HG03378 (cell line): ENCODE measurements at regions not wholly inside any gene's neighbourhood (a gene's known extent, or its start where the extent isn't known, plus 50 kb on each side); places are given as distances from the start of the nearest gene placed in this dataset.
"Not testable (repeated sequence)": the region's sequence is repeated elsewhere in the genome, so short reads cannot be mapped to it uniquely, and the experiment has no call there.

ENCODE experiments used
- ATAC-seq: cut with Tn5 transposase; IDR thresholded peaks from one replicate; pipeline ENCODE4 v1.9.1; 2021; ENCODE audit warnings: mild to moderate bottlenecking, moderate library complexity; ENCODE audit not compliant: unreplicated experiment

DNA sequence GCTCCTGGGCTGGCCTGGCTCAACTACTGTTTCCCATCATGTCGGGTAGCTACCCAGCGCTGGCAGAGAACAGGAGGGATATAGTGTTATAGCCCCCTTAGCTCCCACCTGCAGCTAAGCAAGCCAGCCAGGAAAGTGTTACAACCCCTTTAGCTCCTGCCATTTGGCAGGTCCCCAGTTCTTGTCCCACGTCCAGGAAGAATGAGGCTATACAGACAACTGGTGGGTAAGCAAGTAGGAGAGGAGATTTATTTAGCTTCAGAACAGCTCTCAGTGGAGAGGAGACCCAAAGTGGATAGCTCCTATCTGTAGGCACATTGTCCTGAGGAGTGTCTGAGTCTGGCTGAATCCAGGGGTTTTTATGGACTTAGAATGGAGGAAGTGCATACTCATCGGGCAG is 741.1 kb upstream of the B3GALT2 start:
- no peak for ATAC-seq

DNA sequence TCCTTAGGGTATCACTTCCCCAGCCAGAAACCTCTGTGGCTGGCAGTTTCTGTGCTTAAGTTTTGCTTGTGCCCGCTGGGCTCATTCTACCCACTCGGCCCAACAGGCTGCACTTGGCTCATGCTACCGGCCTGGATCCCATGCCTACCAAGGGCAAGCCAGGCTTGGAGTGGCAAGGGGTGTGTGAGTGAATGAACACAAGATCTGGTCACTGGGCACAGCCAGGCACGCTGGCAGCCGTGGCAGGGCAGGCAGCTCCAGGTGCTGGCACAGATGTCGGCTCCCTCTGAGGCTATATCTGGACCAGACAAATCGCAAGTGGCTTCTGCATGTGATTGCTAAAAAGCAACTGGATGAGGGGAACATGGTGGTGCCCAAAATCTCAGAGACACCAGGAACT is 740.5 kb upstream of the B3GALT2 start:
- ATAC-seq, result no peak

DNA sequence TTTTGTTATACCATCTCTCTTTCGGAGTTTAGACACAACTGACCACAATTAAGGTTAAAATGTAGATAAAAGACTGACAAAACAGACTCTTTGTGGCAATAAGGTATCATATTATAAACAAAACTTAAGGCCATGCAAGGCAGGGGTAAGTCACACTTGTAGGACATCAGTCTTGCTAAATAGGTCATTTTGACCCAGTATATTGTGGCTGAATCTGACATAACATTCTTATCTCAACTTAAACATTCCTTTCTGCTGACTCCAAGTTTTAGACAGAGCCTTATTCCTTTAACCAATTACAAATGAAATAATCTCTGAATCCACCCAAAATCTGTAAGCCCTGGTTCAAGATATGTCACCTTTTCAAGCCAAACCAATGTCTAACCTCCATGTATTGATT is 733.4 kb upstream of the B3GALT2 start:
- no peak for ATAC-seq

DNA sequence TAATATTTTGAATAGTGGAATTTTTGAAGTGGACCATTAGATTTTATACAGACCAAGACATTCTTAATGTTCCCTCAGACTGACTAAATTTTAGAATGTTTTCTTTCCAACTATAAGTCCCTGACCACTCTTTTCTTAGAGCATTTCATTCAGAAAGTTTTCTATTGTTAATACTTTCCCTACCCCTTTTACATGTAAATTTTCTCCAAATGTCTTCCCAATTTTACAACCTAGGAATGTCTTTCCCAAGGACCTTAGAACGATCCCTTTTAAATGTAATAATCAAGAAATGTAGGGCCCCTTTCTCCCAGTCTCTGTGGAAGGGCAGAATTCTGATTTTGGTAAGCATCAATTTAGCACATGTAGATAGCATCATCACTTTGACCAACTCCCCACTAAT is 730.0 kb upstream of the B3GALT2 start:
- ATAC-seq, result no peak

DNA sequence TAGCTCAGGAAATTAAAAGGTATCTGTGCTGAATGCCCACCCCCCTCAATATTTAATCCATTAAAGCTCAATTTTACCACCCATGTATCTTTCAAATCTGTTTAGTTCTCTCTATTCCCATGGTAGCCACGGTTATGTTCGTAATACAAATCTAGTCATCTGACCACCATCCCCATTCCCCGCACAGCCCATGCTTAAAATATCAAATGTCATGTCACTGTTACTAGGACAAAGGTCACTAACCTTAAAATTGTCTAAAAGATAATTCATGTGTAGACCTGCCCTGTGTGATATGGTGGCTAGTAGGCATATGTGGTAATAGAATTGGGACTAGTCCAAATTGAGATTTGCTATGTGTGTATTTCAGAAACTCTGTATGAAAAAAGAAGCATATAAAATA is 728.5 kb upstream of the B3GALT2 start:
- ATAC-seq, result no peak

DNA sequence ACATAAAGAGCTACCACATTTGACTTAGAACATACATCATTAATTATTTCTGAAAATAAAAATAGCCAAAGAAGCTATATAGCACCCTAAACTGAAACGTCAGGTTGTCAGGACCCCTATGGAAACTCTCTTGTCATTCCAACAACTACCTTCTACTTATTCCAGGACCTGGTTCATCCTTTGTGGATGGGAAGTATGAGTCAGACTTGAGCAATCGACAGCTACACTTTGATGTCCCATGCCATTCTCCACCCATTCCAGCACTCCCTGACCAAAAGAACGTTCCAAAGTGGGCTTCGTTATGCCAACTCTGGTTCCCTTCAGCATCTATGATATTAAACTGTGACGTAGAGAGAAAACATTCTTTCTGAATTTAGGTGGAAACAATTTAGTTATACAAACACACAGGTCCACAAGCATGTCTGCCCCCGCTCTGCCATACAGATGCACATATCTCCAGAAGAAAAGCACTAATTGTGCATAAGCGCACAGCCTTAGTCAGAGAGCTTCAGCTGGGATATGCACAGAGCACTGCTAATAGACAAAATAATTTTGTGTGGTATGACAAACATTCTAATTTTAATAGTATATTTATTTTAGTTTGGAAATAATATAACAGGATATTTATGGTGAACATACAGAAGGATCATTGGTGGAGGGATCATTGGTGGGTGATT is 723.1 kb upstream of the B3GALT2 start:
- no peak for ATAC-seq

DNA sequence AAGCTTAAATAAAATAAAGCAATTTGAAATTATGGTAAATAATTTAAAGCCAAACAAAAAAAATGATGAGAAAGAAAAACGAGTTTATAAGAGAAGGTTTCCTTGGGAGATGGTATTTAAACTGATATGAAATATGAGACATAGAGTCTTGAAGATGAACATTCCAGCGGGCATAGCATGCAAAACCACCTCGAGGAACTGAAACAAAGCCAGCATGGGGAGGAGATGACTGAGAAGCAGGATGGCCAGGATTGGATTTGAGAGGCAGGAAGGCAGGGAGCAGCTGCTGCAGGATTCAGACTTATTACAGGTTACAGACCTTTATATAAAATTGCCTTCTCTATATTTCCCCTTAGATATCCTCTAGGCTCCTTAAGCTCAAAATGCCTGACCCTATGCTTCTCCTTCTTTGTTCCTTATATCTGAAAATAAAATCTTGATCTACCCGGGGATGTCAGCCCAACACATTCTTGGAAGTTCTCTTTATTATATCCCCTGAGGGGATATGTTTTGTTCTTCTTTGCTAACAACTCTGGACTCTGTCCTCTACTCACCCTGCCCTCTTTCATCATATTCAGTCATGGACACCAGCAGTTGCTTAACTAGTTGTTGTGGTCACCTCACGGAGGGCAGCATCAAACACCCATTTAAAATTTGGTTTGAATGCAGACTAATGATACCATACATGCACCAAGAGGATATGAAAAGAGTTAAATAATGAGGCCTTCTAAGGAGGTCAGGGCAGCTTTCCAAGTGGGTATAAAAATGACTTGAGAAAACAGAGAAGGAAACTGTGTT is 719.1 kb upstream of the B3GALT2 start:
- no peak for ATAC-seq

DNA sequence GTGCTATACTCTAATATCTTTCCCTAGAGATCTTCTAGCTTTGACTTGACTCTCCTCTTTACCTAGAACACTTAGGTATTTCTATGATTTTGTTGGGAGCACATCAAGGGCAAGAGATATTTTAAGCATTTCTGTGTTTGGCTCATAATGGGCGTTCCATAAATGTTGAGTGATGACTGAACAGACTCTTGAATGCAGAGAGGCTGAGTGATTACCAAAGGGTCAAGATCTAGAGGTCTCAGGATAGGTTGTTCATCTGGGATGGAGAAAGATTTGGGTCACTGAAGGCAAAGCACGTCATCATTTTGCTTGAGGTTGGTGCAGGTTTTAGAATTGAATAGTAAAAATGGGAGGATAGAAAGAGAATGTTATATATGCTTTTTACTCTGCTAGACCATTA is 705.4 kb upstream of the B3GALT2 start:
- no peak for ATAC-seq

DNA sequence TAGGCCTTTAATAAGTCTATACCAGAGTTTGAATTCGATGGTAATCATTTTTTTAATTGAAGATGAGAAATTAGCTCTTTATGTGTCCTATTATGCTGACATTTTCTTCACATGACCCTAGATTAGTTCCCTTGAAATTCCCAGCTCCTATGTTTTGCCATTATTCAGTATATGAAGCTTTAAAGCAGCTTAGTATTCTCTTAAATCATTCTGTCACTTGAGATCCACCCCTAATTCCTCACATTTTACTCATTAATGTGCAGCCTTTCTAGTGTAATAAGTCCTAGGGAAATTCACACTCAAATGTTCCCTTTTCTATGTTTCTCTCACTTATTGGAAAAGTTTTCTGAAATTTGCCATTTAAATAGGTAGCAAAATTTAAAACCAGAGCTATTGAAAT is 704.5 kb upstream of the B3GALT2 start:
- no peak for ATAC-seq

DNA sequence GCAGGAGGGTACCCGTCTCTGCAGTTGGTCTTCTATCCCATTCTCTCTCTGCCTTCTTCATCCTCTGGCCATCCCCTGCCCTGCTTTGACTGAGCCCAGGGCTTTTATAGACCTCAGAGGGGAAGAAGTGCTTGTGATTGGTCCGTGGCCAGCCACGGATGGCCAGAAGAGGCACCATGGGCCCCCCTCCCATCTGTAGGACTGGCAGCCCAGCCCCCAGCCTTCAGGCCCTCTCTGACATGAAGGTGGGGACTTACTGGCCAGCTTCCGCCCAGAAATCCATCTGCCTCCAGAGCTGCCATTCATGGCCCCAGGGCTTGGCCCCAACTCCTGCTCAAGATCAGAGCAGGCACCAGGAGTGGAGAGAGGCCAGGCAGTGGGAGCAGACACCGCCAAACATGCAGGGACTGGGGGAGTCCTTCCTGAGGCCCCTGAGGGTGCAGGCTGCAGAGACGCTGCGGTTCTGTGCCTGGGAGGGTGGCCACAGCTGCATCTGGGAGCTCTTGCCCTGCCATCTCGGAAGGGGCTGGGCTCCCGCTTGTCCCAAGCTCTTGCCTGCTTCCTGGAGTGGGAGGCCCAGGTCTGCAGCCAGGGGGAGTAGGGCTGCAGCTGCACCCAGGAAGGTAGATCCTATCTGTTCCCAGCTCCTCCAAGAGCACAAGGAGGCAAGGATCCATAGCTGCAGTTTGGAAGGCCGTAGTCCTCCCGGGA is 698.6 kb upstream of the B3GALT2 start:
- ATAC-seq, result no peak

DNA sequence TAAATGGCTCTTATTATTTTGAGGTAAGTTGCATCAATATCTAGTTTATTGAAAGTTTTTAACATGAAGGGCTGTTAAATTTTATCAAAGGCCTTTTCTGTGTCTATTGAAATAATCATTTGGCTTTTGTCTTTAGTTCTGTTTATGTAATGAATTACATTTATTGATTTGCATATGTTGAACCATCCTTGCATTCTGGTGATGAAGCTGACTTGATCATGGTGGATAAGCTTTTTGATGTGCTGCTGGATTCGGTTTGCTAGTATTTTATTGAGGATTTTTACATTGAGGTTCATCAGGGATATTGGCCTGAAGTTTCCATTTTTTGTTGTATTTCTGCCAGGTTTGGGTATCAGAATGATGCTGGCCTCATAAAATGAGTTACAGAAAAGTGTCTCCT is 691.5 kb upstream of the B3GALT2 start:
- not testable (repeated sequence) for ATAC-seq

DNA sequence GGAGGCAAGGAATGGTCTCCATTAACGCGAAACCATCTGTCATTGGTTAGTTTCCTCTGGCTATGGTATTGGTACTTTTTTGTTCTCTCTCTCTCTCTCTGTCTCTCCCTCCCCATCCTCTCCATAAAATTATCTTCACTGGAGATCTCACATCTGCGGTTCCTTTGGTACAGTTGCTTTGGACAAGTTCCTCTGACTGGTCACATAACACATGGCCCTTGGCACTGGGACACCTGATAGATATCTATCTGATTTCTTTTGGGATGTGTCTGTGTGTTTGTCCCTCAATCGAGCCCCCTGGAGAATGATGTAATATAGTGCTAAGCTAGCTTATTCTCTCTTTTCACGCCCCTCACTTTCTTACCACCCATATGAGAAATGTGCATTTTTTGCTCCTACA is 682.0 kb upstream of the B3GALT2 start:
- no peak for ATAC-seq

DNA sequence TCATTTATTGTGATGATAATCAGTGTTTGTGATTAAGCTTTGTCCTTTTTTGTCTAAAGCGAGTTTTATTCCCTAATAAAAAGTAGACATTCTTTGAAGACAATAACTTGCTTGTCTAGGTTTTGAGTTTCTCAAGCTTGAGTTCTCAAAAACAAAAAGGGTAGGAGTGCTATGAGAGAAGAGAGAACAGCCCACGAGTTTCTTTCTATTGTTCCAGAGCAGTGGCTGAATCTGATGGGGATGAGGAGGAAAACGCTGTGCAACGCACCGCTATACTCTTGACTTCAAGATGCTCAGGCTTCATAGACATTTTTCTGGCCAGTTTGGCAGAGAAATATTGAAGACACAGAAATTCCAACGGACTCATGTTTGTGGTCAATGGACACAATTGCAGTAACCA is 669.8 kb upstream of the B3GALT2 start:
- ATAC-seq, result no peak

DNA sequence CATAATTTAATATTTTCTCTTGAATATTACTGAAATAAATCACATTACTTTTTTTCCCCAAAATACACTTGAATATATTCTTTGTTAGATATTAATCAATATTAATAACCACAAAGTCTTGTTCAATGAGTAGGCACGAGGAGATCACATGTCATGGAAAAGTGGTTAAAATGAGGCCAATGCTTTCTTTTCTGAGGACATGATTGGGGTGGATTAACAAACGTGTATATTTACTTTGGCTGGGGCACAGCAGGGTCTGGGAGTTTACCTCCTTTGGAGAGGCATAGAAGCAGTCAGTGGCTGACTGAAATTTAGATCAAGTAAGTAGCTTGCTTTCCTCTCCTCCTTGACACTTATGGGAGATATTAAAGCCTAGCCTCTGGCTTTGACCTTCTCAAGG is 664.3 kb upstream of the B3GALT2 start:
- ATAC-seq, result no peak

DNA sequence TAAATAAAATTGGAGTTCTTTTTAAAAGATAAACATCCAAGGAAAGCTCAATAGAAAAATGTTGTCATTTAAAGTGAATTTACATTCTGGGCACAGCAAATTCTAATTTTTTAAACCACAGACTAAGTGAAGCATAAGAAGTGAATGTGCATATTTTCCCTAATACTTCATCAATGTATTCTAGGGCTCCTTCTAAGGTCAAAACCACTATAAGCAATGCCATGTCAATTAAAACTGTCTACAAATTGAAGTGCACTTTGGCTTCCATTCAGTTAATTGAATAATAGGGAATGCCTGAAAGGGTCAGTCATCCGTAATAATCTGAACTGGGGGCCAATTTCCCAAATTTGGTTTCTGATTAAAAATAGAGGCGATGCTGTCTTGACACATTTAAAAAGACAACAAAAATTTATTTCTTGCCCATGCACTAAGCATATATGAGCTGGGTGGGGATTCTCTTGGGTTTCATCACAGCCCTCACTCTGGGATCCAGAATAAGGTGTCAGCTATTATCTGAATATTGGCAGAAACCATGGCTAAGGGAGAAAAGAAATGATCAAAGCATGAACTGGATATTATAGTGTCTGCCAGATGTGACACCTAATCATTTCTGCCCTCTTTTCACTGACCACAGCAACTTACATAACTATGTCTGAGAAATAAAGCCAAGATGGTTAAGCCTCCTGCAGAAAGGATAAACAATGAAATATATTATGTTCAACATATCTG is 660.6 kb upstream of the B3GALT2 start:
- no peak for ATAC-seq

DNA sequence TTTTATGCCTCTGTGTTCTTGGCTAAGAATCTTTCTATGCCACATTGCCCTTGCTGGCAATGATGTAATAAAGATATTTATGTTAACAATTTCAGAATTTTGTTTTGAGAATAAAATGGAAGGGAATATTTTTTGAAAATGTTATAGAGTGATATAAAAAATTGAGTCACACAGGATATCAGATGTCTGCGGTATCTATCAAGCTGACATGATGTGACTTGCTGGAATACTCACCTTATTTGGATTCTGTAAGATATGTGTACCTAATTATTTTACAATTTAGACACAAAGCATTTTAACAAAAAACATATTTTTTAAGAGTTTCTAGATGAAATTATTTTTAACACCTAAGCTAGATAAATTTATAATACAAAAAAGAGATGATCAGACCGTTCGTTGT is 660.0 kb upstream of the B3GALT2 start:
- no peak for ATAC-seq

DNA sequence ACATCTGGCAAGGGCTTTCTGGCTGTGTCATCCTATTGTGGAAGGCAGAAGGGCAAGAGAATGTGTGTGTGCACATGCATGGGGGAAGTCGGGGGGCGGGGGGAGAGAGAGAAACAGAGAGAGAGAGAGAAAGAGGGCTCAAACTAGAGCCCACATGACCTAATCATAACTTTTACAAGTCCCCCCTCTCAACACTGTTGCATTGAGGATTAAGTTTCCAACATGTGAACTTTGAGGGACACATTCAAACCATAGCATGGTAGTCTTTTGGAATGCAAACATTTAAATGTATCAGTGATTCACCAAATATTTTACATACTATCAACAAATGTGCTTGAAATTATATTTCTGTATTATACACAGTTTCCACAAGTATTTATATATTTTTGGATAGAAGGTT is 655.4 kb upstream of the B3GALT2 start:
- no peak for ATAC-seq

DNA sequence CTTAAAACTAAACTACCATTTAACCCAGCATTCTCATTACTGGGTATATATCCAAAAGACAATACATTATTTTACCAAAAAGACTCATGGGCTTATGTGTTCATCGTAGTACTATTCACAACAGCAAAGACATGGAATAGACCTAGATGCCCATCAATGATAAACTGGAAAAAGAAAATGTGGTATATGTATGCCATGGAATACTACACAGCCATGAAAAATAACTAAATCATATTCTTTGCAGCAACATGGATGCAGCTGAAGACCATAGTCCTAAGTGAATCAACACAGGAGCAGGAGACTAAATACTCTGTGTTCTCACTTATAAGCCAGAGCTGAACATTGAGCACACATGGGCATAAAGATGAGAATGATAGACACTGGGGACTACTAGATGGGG is 645.1 kb upstream of the B3GALT2 start:
- ATAC-seq, result no peak

DNA sequence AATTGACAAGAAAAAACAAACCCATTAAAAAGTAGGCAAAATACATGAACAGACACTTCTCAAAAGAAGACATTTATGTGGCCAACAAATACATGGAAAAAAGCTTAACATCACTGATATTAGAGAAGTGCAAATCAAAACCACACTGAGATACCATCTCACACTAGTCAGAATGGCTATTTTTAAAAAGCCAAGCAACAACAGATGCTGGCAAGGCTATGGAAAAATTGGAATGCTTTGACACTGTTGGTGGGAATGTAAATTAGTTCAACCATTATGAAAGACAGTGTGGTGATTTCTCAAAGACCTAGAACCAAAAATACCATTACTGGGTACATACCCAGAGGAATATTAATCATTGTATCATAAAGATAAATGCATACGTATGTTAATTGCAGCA is 641.1 kb upstream of the B3GALT2 start:
- ATAC-seq, result no peak

DNA sequence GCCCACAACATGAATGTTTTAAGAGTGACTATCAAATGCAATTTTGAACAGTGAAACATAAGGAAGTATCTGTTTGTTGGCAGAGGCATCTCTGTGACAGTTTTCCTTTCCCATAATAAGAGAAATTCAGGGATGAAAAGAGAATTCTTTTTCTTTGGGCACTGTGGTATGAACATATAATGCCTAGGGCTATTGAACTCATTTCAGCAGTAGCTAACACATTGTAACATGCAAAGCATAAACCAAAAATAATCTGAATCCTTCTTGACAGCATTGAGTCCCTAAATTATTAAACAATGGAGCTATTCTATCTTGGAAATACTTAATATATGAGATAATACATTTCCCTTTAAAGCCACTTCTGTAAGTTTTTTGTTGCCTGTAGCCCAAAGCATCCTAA is 633.0 kb upstream of the B3GALT2 start:
- ATAC-seq, result no peak

DNA sequence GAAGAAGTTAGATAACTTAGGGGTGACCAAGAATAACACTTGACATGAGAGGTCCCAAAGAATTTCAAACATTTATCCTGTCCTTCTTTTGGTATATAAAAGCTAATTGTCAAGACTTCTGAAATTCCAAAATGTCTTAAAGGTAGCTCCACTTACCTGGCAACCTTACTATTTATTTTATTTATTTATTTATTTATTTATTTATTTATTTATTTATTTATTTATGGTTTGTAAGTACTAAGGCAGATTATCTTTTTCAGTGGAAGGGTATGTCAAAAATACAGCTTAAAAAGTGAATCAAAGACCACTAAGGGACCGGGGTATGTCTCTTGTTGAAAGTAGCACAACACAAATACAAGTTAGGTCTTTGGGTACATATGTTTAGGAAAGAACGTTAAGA is 620.8 kb upstream of the B3GALT2 start:
- ATAC-seq, result no peak
